ENCODE measurements at regions not wholly inside any gene's neighbourhood (a gene's known extent, or its start where the extent isn't known, plus 50 kb on each side); places are given as distances from the start of the nearest gene placed in this dataset.

DNA sequence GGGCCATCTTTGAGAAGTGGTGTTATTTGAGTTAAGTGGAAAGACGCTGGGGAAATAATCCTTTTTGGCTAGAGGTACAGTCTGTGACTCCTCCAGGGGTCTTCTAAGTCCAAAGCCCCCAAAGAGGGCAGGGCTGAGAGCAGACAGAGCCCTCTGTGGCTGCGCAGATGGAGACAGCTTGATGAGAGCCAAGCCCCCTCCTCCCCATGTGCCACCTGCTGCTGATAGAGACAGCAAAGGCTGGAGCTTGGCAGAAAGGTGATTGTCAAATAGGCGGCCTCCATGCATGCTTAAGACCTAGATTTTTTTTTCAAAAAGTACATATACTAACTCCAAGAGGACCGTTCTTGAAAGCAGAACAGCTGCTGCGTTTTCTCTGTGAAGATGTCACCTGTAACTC lies 72.4 kb downstream of the CRYGS start:
- Histone ChIP-seq H3K9ac (ENCODE audit: low read length) (no peak overlapping the region), H3K9me2 (ENCODE audit: insufficient read depth, low read length) (no peaks in the 10 kb centered on the region), H3K4me3 (ENCODE audit: low read length) (no peak overlapping the region), H2AFZ (ENCODE audit: low read depth, low read length) (no peak overlapping the region), H4K20me1 (ENCODE audit: insufficient read depth) (no peaks in the 10 kb centered on the region), H3K79me2 (replicated peaks; ENCODE audit: insufficient read depth, low read length) (no peaks in the 10 kb centered on the region), H3K27ac (ENCODE audit: low read length) (no peak overlapping the region), H3F3A (ENCODE audit: insufficient read depth, low read length, poor library complexity, severe bottlenecking) (no peaks in the 10 kb centered on the region), H3K4me2 (ENCODE audit: low read length) (no peak overlapping the region), H3K27me3 (ENCODE audit: insufficient read depth, low read depth, low read length) (no peaks in the 10 kb centered on the region), H3K9me3 (ENCODE audit: low read length) (no peaks in the 10 kb centered on the region), H3K36me3 (ENCODE audit: insufficient read depth, low read length) (no peaks in the 10 kb centered on the region)
- TF ChIP-seq SMC3 (conservative IDR thresholded peaks at IDR 0.05; ENCODE audit: poor library complexity) (no peak), POLR2AphosphoS5 (IDR thresholded peaks at IDR 0.05) (no peak), EZH2 (IDR thresholded peaks at IDR 0.05; ENCODE audit: borderline replicate concordance, insufficient read depth, low read length, poor library complexity, severe bottlenecking) (no peak), MXI1 (conservative IDR thresholded peaks at IDR 0.05; ENCODE audit: poor library complexity, severe bottlenecking) (no peak), RAD21 (conservative IDR thresholded peaks at IDR 0.05) (no peak), TAF1 (IDR thresholded peaks at IDR 0.05; ENCODE audit: low read depth) (no peak), EP300 (conservative IDR thresholded peaks at IDR 0.05; ENCODE audit: poor library complexity, severe bottlenecking) (no peak)
- TF ChIP-seq, protein P1, sequence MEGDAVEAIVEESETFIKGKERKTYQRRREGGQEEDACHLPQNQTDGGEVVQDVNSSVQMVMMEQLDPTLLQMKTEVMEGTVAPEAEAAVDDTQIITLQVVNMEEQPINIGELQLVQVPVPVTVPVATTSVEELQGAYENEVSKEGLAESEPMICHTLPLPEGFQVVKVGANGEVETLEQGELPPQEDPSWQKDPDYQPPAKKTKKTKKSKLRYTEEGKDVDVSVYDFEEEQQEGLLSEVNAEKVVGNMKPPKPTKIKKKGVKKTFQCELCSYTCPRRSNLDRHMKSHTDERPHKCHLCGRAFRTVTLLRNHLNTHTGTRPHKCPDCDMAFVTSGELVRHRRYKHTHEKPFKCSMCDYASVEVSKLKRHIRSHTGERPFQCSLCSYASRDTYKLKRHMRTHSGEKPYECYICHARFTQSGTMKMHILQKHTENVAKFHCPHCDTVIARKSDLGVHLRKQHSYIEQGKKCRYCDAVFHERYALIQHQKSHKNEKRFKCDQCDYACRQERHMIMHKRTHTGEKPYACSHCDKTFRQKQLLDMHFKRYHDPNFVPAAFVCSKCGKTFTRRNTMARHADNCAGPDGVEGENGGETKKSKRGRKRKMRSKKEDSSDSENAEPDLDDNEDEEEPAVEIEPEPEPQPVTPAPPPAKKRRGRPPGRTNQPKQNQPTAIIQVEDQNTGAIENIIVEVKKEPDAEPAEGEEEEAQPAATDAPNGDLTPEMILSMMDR (IDR thresholded peaks at IDR 0.05; ENCODE audit: poor library complexity, severe bottlenecking), result no peak
- TF ChIP-seq, protein P2, sequence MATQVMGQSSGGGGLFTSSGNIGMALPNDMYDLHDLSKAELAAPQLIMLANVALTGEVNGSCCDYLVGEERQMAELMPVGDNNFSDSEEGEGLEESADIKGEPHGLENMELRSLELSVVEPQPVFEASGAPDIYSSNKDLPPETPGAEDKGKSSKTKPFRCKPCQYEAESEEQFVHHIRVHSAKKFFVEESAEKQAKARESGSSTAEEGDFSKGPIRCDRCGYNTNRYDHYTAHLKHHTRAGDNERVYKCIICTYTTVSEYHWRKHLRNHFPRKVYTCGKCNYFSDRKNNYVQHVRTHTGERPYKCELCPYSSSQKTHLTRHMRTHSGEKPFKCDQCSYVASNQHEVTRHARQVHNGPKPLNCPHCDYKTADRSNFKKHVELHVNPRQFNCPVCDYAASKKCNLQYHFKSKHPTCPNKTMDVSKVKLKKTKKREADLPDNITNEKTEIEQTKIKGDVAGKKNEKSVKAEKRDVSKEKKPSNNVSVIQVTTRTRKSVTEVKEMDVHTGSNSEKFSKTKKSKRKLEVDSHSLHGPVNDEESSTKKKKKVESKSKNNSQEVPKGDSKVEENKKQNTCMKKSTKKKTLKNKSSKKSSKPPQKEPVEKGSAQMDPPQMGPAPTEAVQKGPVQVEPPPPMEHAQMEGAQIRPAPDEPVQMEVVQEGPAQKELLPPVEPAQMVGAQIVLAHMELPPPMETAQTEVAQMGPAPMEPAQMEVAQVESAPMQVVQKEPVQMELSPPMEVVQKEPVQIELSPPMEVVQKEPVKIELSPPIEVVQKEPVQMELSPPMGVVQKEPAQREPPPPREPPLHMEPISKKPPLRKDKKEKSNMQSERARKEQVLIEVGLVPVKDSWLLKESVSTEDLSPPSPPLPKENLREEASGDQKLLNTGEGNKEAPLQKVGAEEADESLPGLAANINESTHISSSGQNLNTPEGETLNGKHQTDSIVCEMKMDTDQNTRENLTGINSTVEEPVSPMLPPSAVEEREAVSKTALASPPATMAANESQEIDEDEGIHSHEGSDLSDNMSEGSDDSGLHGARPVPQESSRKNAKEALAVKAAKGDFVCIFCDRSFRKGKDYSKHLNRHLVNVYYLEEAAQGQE (IDR thresholded peaks at IDR 0.05; ENCODE audit: borderline replicate concordance), result no peak

DNA sequence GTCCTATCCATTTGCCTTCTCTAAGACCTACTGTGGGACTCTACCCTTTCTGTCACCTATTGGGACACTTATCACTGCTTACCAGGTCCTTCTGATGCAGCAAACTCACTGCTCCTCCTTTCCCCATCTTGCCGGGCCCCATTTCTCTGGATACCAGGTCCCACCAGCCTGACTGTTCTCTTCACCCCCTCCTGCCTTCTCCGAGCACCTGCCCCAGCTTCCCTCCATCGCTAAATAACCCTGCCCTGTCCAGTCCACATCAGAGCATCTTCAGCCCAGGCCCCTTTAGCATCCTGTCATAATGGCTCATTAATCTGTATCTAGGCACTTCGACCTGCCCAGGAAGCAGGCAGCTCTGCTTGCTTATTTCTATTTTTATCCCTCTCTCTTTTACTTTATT lies 74.7 kb downstream of the CRYGS start:
- no peak overlapping the region for H3K9ac ChIP-seq (ENCODE audit: low read length)
- H2AFZ ChIP-seq (ENCODE audit: low read depth, low read length), result no peak overlapping the region
- no peak overlapping the region for H3K4me3 ChIP-seq (ENCODE audit: low read length)
- no peaks in the 10 kb centered on the region for H3K27me3 ChIP-seq (ENCODE audit: insufficient read depth, low read depth, low read length)
- no peaks in the 10 kb centered on the region for H3F3A ChIP-seq (ENCODE audit: insufficient read depth, low read length, poor library complexity, severe bottlenecking)
- no peaks in the 10 kb centered on the region for H3K36me3 ChIP-seq (ENCODE audit: insufficient read depth, low read length)
- no peaks in the 10 kb centered on the region for H3K9me3 ChIP-seq (ENCODE audit: low read length)
- no peaks in the 10 kb centered on the region for H4K20me1 ChIP-seq (ENCODE audit: insufficient read depth)
- H3K27ac ChIP-seq (ENCODE audit: low read length), result no peak overlapping the region
- TF ChIP-seq, protein P1 (IDR thresholded peaks at IDR 0.05; ENCODE audit: poor library complexity, severe bottlenecking), result no peak
- no peak for TF ChIP-seq POLR2AphosphoS5 (IDR thresholded peaks at IDR 0.05)
- no peak for TF ChIP-seq EP300 (conservative IDR thresholded peaks at IDR 0.05; ENCODE audit: poor library complexity, severe bottlenecking)
- TF ChIP-seq SMC3 (conservative IDR thresholded peaks at IDR 0.05; ENCODE audit: poor library complexity), result no peak
- no peak for TF ChIP-seq RAD21 (conservative IDR thresholded peaks at IDR 0.05)
- TF ChIP-seq MXI1 (conservative IDR thresholded peaks at IDR 0.05; ENCODE audit: poor library complexity, severe bottlenecking), result no peak
- TF ChIP-seq TAF1 (IDR thresholded peaks at IDR 0.05; ENCODE audit: low read depth), result no peak
- TF ChIP-seq, protein P2 (IDR thresholded peaks at IDR 0.05; ENCODE audit: borderline replicate concordance), result no peak
- TF ChIP-seq EZH2 (IDR thresholded peaks at IDR 0.05; ENCODE audit: borderline replicate concordance, insufficient read depth, low read length, poor library complexity, severe bottlenecking), result no peak
- no peaks in the 10 kb centered on the region for H3K79me2 ChIP-seq (replicated peaks; ENCODE audit: insufficient read depth, low read length)
- no peaks in the 10 kb centered on the region for H3K9me2 ChIP-seq (ENCODE audit: insufficient read depth, low read length)
- no peak overlapping the region for H3K4me2 ChIP-seq (ENCODE audit: low read length)
